SK-N-SH treated with all-trans-retinoic acid at 6 μM for 48 hours (cell line): ENCODE measurements at regions not wholly inside any gene's neighbourhood (a gene's known extent, or its start where the extent isn't known, plus 50 kb on each side); places are given as distances from the start of the nearest gene placed in this dataset.

Experiments
- ATAC-seq: fragments of 200-7000 bp; cut with Tn5 transposase; 3 replicates; pipeline ENCODE4 v1.9.1; 2020; ENCODE audit warnings: mild to moderate bottlenecking, moderate library complexity
- ARNTL ChIP-seq: fragments of 450-650 bp; formaldehyde crosslinking; IDR thresholded peaks from 2 replicates; pipeline ENCODE4 v1.5.0; 2020; ENCODE audit warnings: low read depth, mild to moderate bottlenecking, moderate library complexity, borderline replicate concordance
- CREB5 ChIP-seq: fragments of 250-450 bp; sonication (Bioruptor Pico); IDR thresholded peaks from 2 replicates; pipeline ENCODE4 v1.5.1; 2020; ENCODE audit warnings: low read depth, mild to moderate bottlenecking, moderate library complexity
- CSDC2 ChIP-seq: fragments of 250-450 bp; sonication (Bioruptor Pico); IDR thresholded peaks from 2 replicates; pipeline ENCODE4 v1.5.0; 2020; ENCODE audit warnings: mild to moderate bottlenecking, moderate library complexity
- CSRNP3 ChIP-seq: fragments of 250-450 bp; sonication (Bioruptor Pico); IDR thresholded peaks from 2 replicates; pipeline ENCODE4 v1.5.1; 2021; ENCODE audit warnings: mild to moderate bottlenecking, moderate library complexity
- GLIS3 ChIP-seq: fragments of 250-450 bp; sonication (Bioruptor Pico); IDR thresholded peaks from 2 replicates; pipeline ENCODE4 v1.5.0; 2020; ENCODE audit warnings: mild to moderate bottlenecking, moderate library complexity
- ISL1 ChIP-seq: fragments of 250-450 bp; sonication (Bioruptor Pico); IDR thresholded peaks from 2 replicates; pipeline ENCODE4 v2.1.2; 2022; ENCODE audit warnings: mild to moderate bottlenecking, moderate library complexity
- OSR1 ChIP-seq: fragments of 250-450 bp; sonication (Bioruptor Pico); IDR thresholded peaks from 2 replicates; pipeline ENCODE4 v1.8.0; 2022; ENCODE audit warnings: moderate library complexity, mild to moderate bottlenecking, inconsistent platforms
- PATZ1 ChIP-seq: fragments of 250-450 bp; sonication (Bioruptor Pico); IDR thresholded peaks from 2 replicates; pipeline ENCODE4 v1.8.0; 2020; ENCODE audit warnings: mild to moderate bottlenecking, moderate library complexity, borderline replicate concordance
- POU6F1 ChIP-seq: fragments of 250-450 bp; sonication (Bioruptor Pico); IDR thresholded peaks from 2 replicates; pipeline ENCODE4 v1.8.0; 2021; ENCODE audit warnings: low read depth, mild to moderate bottlenecking, moderate library complexity, borderline replicate concordance
- PPARA ChIP-seq: fragments of 250-450 bp; sonication (Bioruptor Pico); IDR thresholded peaks from 2 replicates; pipeline ENCODE4 v1.5.0; 2020; ENCODE audit warnings: mild to moderate bottlenecking, borderline replicate concordance
- RARB ChIP-seq: fragments of 250-450 bp; sonication (Bioruptor Pico); IDR thresholded peaks from 2 replicates; pipeline ENCODE4 v1.8.0; 2021; ENCODE audit warnings: mild to moderate bottlenecking, moderate library complexity
- SNAI2 ChIP-seq: fragments of 250-450 bp; sonication (Bioruptor Pico); IDR thresholded peaks from 2 replicates; pipeline ENCODE4 v1.5.0; 2020; ENCODE audit warnings: mild to moderate bottlenecking, moderate library complexity
- TCF4 ChIP-seq: fragments of 250-450 bp; sonication (Bioruptor Pico); IDR thresholded peaks from 2 replicates; pipeline ENCODE4 v1.8.0; 2021; ENCODE audit warnings: mild to moderate bottlenecking, moderate library complexity, borderline replicate concordance
- TOX ChIP-seq: fragments of 250-450 bp; sonication (Bioruptor Pico); IDR thresholded peaks from 2 replicates; pipeline ENCODE4 v1.8.0; 2021; ENCODE audit warnings: mild to moderate bottlenecking, moderate library complexity, borderline replicate concordance
- TSHZ2 ChIP-seq: fragments of 250-450 bp; sonication (Bioruptor Pico); IDR thresholded peaks from 2 replicates; pipeline ENCODE4 v1.5.0; 2020; ENCODE audit warnings: mild to moderate bottlenecking, moderate library complexity
- ZC3H10 ChIP-seq: fragments of 250-450 bp; sonication (Bioruptor Pico); IDR thresholded peaks from 2 replicates; pipeline ENCODE4 v1.5.1; 2021; ENCODE audit warnings: mild to moderate bottlenecking, moderate library complexity
- ZFP3 ChIP-seq: fragments of 250-450 bp; sonication (Bioruptor Pico); IDR thresholded peaks from 2 replicates; pipeline ENCODE4 v1.5.0; 2020; ENCODE audit warnings: mild to moderate bottlenecking, moderate library complexity
- ZFP30 ChIP-seq: fragments of 450-650 bp; formaldehyde crosslinking; IDR thresholded peaks from 2 replicates; pipeline ENCODE4 v1.5.0; 2022; ENCODE audit warnings: mild to moderate bottlenecking, moderate library complexity
- ZNF565 ChIP-seq: fragments of 450-650 bp; formaldehyde crosslinking; conservative IDR thresholded peaks from 2 replicates; pipeline ENCODE4 v1.5.0; 2020; ENCODE audit warnings: low read depth, mild to moderate bottlenecking, moderate library complexity
- ZNF70 ChIP-seq: fragments of 450-650 bp; formaldehyde crosslinking; IDR thresholded peaks from 2 replicates; pipeline ENCODE4 v1.5.0; 2020; ENCODE audit warnings: mild to moderate bottlenecking, moderate library complexity
- ZNF8 ChIP-seq: fragments of 450-650 bp; formaldehyde crosslinking; IDR thresholded peaks from 2 replicates; pipeline ENCODE4 v1.5.0; 2020; ENCODE audit warnings: mild to moderate bottlenecking, moderate library complexity

GRCh38 chr2:4214444-4215205 lies 511.2 kb downstream of the DCDC2C start:
- no peak for ATAC-seq
- TF ChIP-seq ZFP30 (CRISPR knock-in tag) (no peak), ARNTL (CRISPR knock-in tag) (no peak), SNAI2 (CRISPR knock-in tag) (no peak), GLIS3 (CRISPR knock-in tag) (no peak), ZNF70 (CRISPR knock-in tag) (no peak), PATZ1 (CRISPR knock-in tag) (no peak), OSR1 (CRISPR knock-in tag) (no peak), CSDC2 (no peak), TOX (CRISPR knock-in tag) (no peak), CREB5 (CRISPR knock-in tag) (no peak), ZNF565 (no peak), ZC3H10 (CRISPR knock-in tag) (no peak), PPARA (CRISPR knock-in tag) (no peak), POU6F1 (CRISPR knock-in tag) (no peak), CSRNP3 (CRISPR knock-in tag) (no peak), TCF4 (CRISPR knock-in tag) (no peak), ISL1 (CRISPR knock-in tag) (no peak), TSHZ2 (no peak), RARB (CRISPR knock-in tag) (no peak), ZNF8 (no peak)

- ATAC-seq, result no peak
- no peak for TF ChIP-seq CSRNP3 (CRISPR knock-in tag)
- no peak for TF ChIP-seq ZFP3
- TF ChIP-seq CREB5 (CRISPR knock-in tag), result no peak
- no peak for TF ChIP-seq CSDC2
- TF ChIP-seq TOX (CRISPR knock-in tag), result no peak
- no peak for TF ChIP-seq ZC3H10 (CRISPR knock-in tag)
- TF ChIP-seq ZFP30 (CRISPR knock-in tag), result no peak
- no peak for TF ChIP-seq TCF4 (CRISPR knock-in tag)
- no peak for TF ChIP-seq POU6F1 (CRISPR knock-in tag)
- TF ChIP-seq ZNF565, result no peak
- no peak for TF ChIP-seq ARNTL (CRISPR knock-in tag)
- TF ChIP-seq PPARA (CRISPR knock-in tag), result no peak
- no peak for TF ChIP-seq ZNF8
- no peak for TF ChIP-seq PATZ1 (CRISPR knock-in tag)
- TF ChIP-seq OSR1 (CRISPR knock-in tag), result no peak
- no peak for TF ChIP-seq GLIS3 (CRISPR knock-in tag)
- TF ChIP-seq RARB (CRISPR knock-in tag), result no peak
- no peak for TF ChIP-seq ISL1 (CRISPR knock-in tag)
Observed at GRCh38 chr2:4217737-4218136, 514.4 kb downstream of the DCDC2C start.
